ENCODE measurements at regions not wholly inside any gene's neighbourhood (a gene's known extent, or its start where the extent isn't known, plus 50 kb on each side); places are given as distances from the start of the nearest gene placed in this dataset.

DNA sequence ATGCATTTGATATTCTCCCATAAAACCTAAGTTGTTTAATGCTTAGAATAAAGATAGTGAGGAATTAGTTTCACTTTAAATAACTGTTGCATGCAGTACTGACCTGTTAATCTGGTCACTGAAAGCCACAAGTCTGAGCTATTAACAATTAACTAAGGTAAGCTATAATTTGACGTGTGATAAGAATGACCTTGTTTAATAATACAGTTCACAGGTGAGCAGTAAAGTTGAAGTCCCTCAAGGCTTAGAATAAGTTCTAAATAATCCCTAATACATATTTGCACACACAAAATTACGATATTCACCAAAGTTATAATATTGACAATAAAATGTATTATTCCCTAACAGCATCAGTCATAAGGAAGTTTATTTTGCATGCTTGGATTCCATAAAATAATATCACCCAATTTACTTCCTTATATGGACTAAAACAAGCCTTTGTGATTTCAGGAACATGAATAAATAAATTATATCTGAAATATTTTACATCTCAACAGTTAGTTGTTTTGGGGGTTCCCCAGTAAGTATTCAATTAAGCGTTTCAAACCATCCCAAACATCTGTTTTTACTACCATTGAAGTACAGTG, 70.6 kb upstream of the CHRM3 start:
- TF ChIP-seq, protein P1, sequence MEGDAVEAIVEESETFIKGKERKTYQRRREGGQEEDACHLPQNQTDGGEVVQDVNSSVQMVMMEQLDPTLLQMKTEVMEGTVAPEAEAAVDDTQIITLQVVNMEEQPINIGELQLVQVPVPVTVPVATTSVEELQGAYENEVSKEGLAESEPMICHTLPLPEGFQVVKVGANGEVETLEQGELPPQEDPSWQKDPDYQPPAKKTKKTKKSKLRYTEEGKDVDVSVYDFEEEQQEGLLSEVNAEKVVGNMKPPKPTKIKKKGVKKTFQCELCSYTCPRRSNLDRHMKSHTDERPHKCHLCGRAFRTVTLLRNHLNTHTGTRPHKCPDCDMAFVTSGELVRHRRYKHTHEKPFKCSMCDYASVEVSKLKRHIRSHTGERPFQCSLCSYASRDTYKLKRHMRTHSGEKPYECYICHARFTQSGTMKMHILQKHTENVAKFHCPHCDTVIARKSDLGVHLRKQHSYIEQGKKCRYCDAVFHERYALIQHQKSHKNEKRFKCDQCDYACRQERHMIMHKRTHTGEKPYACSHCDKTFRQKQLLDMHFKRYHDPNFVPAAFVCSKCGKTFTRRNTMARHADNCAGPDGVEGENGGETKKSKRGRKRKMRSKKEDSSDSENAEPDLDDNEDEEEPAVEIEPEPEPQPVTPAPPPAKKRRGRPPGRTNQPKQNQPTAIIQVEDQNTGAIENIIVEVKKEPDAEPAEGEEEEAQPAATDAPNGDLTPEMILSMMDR (IDR thresholded peaks at IDR 0.05; ENCODE audit: low read length), result no peak
- no peak for TF ChIP-seq EZH2phosphoT487 (IDR thresholded peaks at IDR 0.05; ENCODE audit: low read length)

Measured in MM.1S (cell line).